ENCODE measurements at regions not wholly inside any gene's neighbourhood (a gene's known extent, or its start where the extent isn't known, plus 50 kb on each side); places are given as distances from the start of the nearest gene placed in this dataset.
"Not testable (repeated sequence)": the region's sequence is repeated elsewhere in the genome, so short reads cannot be mapped to it uniquely, and the experiment has no call there.

GRCh38 chr14:53378142-53378541 is 225.0 kb upstream of the DDHD1 start:
- DNase-seq (ENCODE audit: low read depth in 4 of 4, low spot score in 3 of 4), result no peak

GRCh38 chr14:53376064-53376463 is 222.9 kb upstream of the DDHD1 start:
- DNase-seq (ENCODE audit: low read depth in 4 of 4, low spot score in 3 of 4), result no peak

DNA sequence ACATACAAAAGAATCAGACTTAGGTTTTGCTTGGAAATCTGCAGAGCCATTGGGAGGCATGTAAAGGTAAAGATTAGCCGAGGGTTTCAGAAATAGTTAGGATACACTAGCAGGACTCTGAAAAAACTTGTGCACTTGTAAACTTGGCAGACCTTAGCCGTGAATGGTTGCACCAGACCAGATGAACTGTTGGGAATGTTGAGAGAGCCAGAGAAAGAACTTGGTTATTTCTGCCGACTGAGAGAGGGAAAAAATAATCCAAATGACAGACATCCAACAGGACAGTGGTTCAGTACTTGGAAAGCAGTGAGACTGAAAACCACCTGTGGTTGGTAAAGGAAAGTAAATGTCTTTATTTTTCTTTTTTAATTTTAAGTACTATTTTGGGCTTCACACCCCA is 222.5 kb upstream of the DDHD1 start:
- DNase-seq (ENCODE audit: low read depth in 4 of 4, low spot score in 3 of 4), result no peak

- no peak for DNase-seq (ENCODE audit: low read depth in 4 of 4, low spot score in 3 of 4)
Measured at GRCh38 chr14:53368711-53369201, 215.6 kb upstream of the DDHD1 start.

DNA sequence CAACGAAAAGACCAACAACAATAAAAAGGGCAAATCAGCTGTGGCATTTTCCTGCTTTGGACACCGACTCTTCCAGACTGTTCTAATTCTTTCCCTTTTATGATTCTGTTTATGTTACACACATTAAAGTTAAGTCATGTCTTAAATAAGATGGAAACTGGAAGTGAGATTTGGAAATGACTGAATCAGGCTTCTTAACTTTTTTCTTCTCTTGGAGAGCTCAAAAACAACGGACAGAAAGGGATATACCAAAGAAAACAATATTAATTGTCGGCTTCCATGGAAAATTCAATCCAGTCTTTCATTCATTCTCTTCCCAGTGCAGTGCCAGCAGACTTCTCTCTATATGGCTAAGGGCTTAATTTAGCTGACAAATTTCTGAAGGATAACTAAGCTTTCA is 214.9 kb upstream of the DDHD1 start:
- DNase-seq (ENCODE audit: low read depth in 4 of 4, low spot score in 3 of 4), result no peak

- DNase-seq (ENCODE audit: low read depth in 4 of 4, low spot score in 3 of 4), result no peak
Measured at GRCh38 chr14:53367644-53368026, 214.5 kb upstream of the DDHD1 start.

DNA sequence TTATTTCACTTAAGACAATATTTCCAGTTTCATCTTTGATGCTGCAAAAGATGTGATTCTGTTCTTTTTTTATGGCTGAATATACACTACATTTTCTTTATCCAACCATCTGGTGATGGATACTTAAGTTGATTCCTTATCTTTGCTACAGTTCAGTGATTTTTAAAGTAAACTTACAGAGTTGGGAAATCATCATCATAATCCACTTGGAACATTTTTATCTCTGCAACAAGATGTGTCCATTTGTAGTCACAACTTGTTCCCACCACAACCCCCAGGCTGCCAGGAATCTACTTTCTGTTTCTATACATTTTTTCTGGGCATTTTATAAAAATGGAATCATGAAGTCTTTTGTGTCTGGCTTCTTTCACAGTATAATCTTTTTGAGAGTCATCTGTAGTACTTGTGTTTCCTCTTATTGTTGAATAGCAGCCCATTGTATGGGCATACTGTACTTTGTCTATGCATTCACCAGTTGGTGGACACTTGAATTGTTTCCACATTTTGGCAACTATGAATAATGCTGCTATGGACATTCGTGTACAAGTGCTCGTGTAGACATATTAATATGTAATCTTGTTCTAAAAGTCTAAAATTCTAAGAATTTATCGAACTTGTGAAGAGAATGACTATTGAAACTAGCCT is 212.5 kb upstream of the DDHD1 start:
- DNase-seq (ENCODE audit: low read depth in 4 of 4, low spot score in 3 of 4), result no peak

- DNase-seq (ENCODE audit: low read depth in 4 of 4, low spot score in 3 of 4), result not testable (repeated sequence)
Measured at GRCh38 chr14:53362916-53363315, 209.8 kb upstream of the DDHD1 start.

DNA sequence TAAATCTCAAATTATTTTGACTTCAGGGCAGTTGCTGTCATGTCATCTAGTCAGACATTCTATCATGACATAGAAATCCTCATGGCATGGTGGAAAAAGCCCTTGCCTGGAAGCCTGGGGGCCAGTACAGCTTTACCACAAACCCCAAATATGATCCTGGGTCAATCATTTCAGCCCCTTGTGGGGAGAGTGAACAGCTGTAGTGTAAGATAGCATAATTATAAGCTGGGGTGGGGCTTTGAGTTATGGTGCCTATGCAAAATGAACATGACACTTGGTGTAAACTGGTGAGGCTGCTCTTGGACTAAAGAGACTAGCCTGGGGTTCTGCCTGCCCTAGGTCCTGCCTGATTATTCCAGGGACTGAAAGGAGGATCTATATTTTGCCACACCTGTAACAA is 207.7 kb upstream of the DDHD1 start:
- DNase-seq (ENCODE audit: low read depth in 4 of 4, low spot score in 3 of 4), result no peak

- no peak for DNase-seq (ENCODE audit: low read depth in 4 of 4, low spot score in 3 of 4)
Measured at GRCh38 chr14:53358166-53358565, 205.0 kb upstream of the DDHD1 start.

GRCh38 chr14:53356361-53357150 is 203.4 kb upstream of the DDHD1 start:
- no peak for DNase-seq (ENCODE audit: low read depth in 4 of 4, low spot score in 3 of 4)

GRCh38 chr14:53355581-53356112 is 202.5 kb upstream of the DDHD1 start:
- no peak for DNase-seq (ENCODE audit: low read depth in 4 of 4, low spot score in 3 of 4)

GRCh38 chr14:53354336-53354735 is 201.2 kb upstream of the DDHD1 start:
- no peak for DNase-seq (ENCODE audit: low read depth in 4 of 4, low spot score in 3 of 4)

DNA sequence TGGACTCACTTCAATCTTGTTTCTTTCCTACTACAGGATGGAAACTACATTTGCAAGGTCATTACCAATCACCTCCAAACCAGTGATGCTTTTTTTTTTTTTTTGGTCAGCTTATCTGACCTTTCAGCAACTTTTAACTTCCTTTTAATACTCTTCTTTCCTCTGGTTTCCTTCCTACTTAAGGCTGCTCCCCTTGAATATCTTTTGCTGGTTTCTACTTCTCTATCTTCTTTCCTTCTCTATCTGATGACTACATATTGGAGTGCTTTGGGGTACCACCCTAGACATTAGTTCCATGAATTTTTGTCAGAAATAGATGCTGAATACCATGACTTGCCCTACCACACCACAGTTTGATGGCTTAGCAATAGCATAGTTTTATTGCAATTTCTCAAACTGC is 197.7 kb upstream of the DDHD1 start:
- no peak for DNase-seq (ENCODE audit: low read depth in 4 of 4, low spot score in 3 of 4)

DNA sequence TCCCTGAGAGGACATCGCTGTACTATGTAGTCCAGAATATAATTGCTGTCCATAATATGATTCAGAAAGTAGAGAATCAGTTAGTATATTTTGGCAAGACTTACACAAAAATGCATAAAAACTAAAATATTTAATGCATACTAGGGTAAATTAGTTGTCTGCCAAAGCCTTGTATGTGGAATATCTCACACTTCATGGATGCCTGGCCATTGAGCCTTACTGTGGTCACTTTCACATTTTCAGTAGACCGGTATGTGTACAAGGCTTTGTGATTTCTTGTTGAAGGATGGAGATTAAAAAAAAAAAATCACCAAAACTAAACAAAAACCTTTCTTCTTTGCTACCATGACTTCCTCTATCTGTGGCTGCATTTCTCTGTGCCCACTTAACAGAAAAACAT is 197.3 kb upstream of the DDHD1 start:
- DNase-seq (ENCODE audit: low read depth in 4 of 4, low spot score in 3 of 4), result no peak

- no peak for DNase-seq (ENCODE audit: low read depth in 4 of 4, low spot score in 3 of 4)
Measured at GRCh38 chr14:53346988-53347387, 193.9 kb upstream of the DDHD1 start.

DNA sequence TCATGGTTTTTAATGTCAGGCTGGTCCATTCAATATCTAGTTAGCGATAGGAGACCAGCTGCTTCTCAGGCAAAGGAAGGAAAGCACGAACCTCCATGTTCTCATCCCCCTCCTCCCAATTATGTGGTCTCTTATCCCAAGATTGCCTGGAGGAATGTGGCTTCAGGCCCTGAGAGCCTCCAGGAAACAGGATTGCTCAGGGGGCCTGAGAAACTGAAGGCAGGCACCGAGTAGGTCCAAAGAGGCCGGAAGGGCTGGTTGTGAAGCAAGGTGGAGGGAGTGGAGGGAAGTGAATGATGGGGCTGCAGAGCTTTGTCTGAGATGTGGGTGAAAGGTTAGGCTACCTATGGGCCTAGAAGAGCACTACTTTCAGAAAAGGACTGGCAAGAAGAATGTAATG is 188.2 kb upstream of the DDHD1 start:
- DNase-seq (ENCODE audit: low read depth in 4 of 4, low spot score in 3 of 4), result no peak

GRCh38 chr14:53338192-53338591 is 185.1 kb upstream of the DDHD1 start:
- DNase-seq (ENCODE audit: low read depth in 4 of 4, low spot score in 3 of 4), result no peak

GRCh38 chr14:53336729-53337128 is 183.6 kb upstream of the DDHD1 start:
- DNase-seq (ENCODE audit: low read depth in 4 of 4, low spot score in 3 of 4), result no peak

GRCh38 chr14:53333809-53334208 is 180.7 kb upstream of the DDHD1 start:
- no peak for DNase-seq (ENCODE audit: low read depth in 4 of 4, low spot score in 3 of 4)

GRCh38 chr14:53331921-53332320 is 178.8 kb upstream of the DDHD1 start:
- DNase-seq (ENCODE audit: low read depth in 4 of 4, low spot score in 3 of 4), result no peak

- DNase-seq (ENCODE audit: low read depth in 4 of 4, low spot score in 3 of 4), result no peak
Measured at GRCh38 chr14:53331247-53331646, 178.1 kb upstream of the DDHD1 start.

All from left renal pelvis (tissue), 4 donors.